ENCODE measurements at regions not wholly inside any gene's neighbourhood (a gene's known extent, or its start where the extent isn't known, plus 50 kb on each side); places are given as distances from the start of the nearest gene placed in this dataset.

- Histone ChIP-seq H3K9me3 (replicated peaks; ENCODE audit: insufficient read depth, low read length) (no peaks in the 10 kb centered on the region), H3K27me3 (replicated peaks; ENCODE audit: insufficient read depth, low read length) (no peaks in the 10 kb centered on the region), H3K4me2 (ENCODE audit: low read depth, low read length) (no peak overlapping the region), H3K27ac (ENCODE audit: low read length) (no peak overlapping the region), H4K20me1 (ENCODE audit: insufficient read depth, low read length) (no peaks in the 10 kb centered on the region), H3K36me3 (replicated peaks; ENCODE audit: insufficient read depth, low read length) (no peaks in the 10 kb centered on the region), H3K9ac (ENCODE audit: low read length) (no peak overlapping the region), H3F3A (ENCODE audit: insufficient read depth, low read length) (no peaks in the 10 kb centered on the region), H3K4me3 (ENCODE audit: low read length) (no peak overlapping the region), H3K79me2 (ENCODE audit: low read length) (no peaks in the 10 kb centered on the region), H3K9me2 (replicated peaks; ENCODE audit: insufficient read depth, low read length) (no peaks in the 10 kb centered on the region), H2AFZ (ENCODE audit: low read length) (no peak overlapping the region), H3K4me1 (ENCODE audit: low read length) (no peaks in the 10 kb centered on the region)
- TF ChIP-seq CTCF (IDR thresholded peaks at IDR 0.05; ENCODE audit: low read length), result no peak
- TF ChIP-seq EZH2phosphoT487 (IDR thresholded peaks at IDR 0.05; ENCODE audit: low read length), result no peak
- no peak for TF ChIP-seq EZH2 (optimal IDR thresholded peaks at IDR 0.05; ENCODE audit: low read depth, low read length)
- no peak for DNase-seq
Observed at GRCh38 chr7:98727146-98727709, 110.1 kb downstream of the NPTX2 start.

GRCh38 chr7:98728555-98728954, 111.5 kb downstream of the NPTX2 start:
- DNase-seq, result no peak
- Histone ChIP-seq H3K4me1 (ENCODE audit: low read length) (no peaks in the 10 kb centered on the region), H3K9me2 (replicated peaks; ENCODE audit: insufficient read depth, low read length) (no peaks in the 10 kb centered on the region), H4K20me1 (ENCODE audit: insufficient read depth, low read length) (no peaks in the 10 kb centered on the region), H3K9me3 (replicated peaks; ENCODE audit: insufficient read depth, low read length) (no peaks in the 10 kb centered on the region), H3F3A (ENCODE audit: insufficient read depth, low read length) (no peaks in the 10 kb centered on the region), H3K27ac (ENCODE audit: low read length) (no peak overlapping the region), H3K9ac (ENCODE audit: low read length) (no peak overlapping the region), H2AFZ (ENCODE audit: low read length) (no peak overlapping the region), H3K79me2 (ENCODE audit: low read length) (no peaks in the 10 kb centered on the region), H3K27me3 (replicated peaks; ENCODE audit: insufficient read depth, low read length) (no peaks in the 10 kb centered on the region), H3K4me3 (ENCODE audit: low read length) (no peak overlapping the region), H3K36me3 (replicated peaks; ENCODE audit: insufficient read depth, low read length) (no peaks in the 10 kb centered on the region), H3K4me2 (ENCODE audit: low read depth, low read length) (no peak overlapping the region)
- TF ChIP-seq EZH2phosphoT487 (IDR thresholded peaks at IDR 0.05; ENCODE audit: low read length) (no peak), CTCF (IDR thresholded peaks at IDR 0.05; ENCODE audit: low read length) (no peak), EZH2 (optimal IDR thresholded peaks at IDR 0.05; ENCODE audit: low read depth, low read length) (no peak)

GRCh38 chr7:98729121-98729520, 112.0 kb downstream of the NPTX2 start:
- Histone ChIP-seq H3K4me2 (ENCODE audit: low read depth, low read length) (no peak overlapping the region), H2AFZ (ENCODE audit: low read length) (no peak overlapping the region), H4K20me1 (ENCODE audit: insufficient read depth, low read length) (no peaks in the 10 kb centered on the region), H3K4me1 (ENCODE audit: low read length) (no peaks in the 10 kb centered on the region), H3K27ac (ENCODE audit: low read length) (no peak overlapping the region), H3K36me3 (replicated peaks; ENCODE audit: insufficient read depth, low read length) (no peaks in the 10 kb centered on the region), H3K9ac (ENCODE audit: low read length) (no peak overlapping the region), H3K27me3 (replicated peaks; ENCODE audit: insufficient read depth, low read length) (no peaks in the 10 kb centered on the region), H3K79me2 (ENCODE audit: low read length) (no peaks in the 10 kb centered on the region), H3K4me3 (ENCODE audit: low read length) (no peak overlapping the region), H3K9me2 (replicated peaks; ENCODE audit: insufficient read depth, low read length) (no peaks in the 10 kb centered on the region), H3K9me3 (replicated peaks; ENCODE audit: insufficient read depth, low read length) (no peaks in the 10 kb centered on the region), H3F3A (ENCODE audit: insufficient read depth, low read length) (no peaks in the 10 kb centered on the region)
- TF ChIP-seq EZH2 (optimal IDR thresholded peaks at IDR 0.05; ENCODE audit: low read depth, low read length), result no peak
- no peak for TF ChIP-seq CTCF (IDR thresholded peaks at IDR 0.05; ENCODE audit: low read length)
- TF ChIP-seq EZH2phosphoT487 (IDR thresholded peaks at IDR 0.05; ENCODE audit: low read length), result no peak
- no peak for DNase-seq

Measured in MM.1S (cell line).